ENCODE measurements at regions not wholly inside any gene's neighbourhood (a gene's known extent, or its start where the extent isn't known, plus 50 kb on each side); places are given as distances from the start of the nearest gene placed in this dataset.
"Not testable (repeated sequence)": the region's sequence is repeated elsewhere in the genome, so short reads cannot be mapped to it uniquely, and the experiment has no call there.

- DNase-seq = no peak
Measured at GRCh38 chr16:10317425-10318001, 68.3 kb upstream of the ATF7IP2 start.

GRCh38 chr16:10318798-10319500, 66.9 kb upstream of the ATF7IP2 start:
- DNase-seq = no peak

GRCh38 chr16:10321407-10322387, 64.2 kb upstream of the ATF7IP2 start:
- DNase-seq = no peak

- no peak for DNase-seq
Measured at GRCh38 chr16:10322723-10323527, 62.9 kb upstream of the ATF7IP2 start.

- no peak for DNase-seq
Measured at GRCh38 chr16:10323528-10323869, 62.4 kb upstream of the ATF7IP2 start.

GRCh38 chr16:10324210-10324609, 61.7 kb upstream of the ATF7IP2 start:
- DNase-seq = no peak

- no peak for DNase-seq
Measured at GRCh38 chr16:10325783-10326543, 59.9 kb upstream of the ATF7IP2 start.

- DNase-seq = no peak
Measured at GRCh38 chr16:10326647-10327046, 59.2 kb upstream of the ATF7IP2 start.

GRCh38 chr16:10328291-10328690, 57.6 kb upstream of the ATF7IP2 start:
- not testable (repeated sequence) for DNase-seq

GRCh38 chr16:10332241-10332640, 53.6 kb upstream of the ATF7IP2 start:
- DNase-seq = no peak

- no peak for DNase-seq
Measured at GRCh38 chr16:10332775-10333174, 53.1 kb upstream of the ATF7IP2 start.

- DNase-seq = no peak
Measured at GRCh38 chr16:10333321-10334032, 52.4 kb upstream of the ATF7IP2 start.

- DNase-seq = no peak
Measured at GRCh38 chr16:10335681-10336080, 50.2 kb upstream of the ATF7IP2 start.
